ENCODE measurements at regions not wholly inside any gene's neighbourhood (a gene's known extent, or its start where the extent isn't known, plus 50 kb on each side); places are given as distances from the start of the nearest gene placed in this dataset.
A peak's percentile ranks its signal among the peaks of the same experiment; 100 is the strongest.

- no peak for TF ChIP-seq CTCF (IDR thresholded peaks at IDR 0.05; ENCODE audit: unreplicated experiment)
- peak; percentile 58 for DNase-seq (ENCODE audit: unreplicated experiment)
- Mint-ChIP-seq H3K36me3 (ENCODE audit: insufficient read depth, unreplicated experiment) (no peaks in the 10 kb centered on the region), H3K27me3 (ENCODE audit: insufficient read depth, unreplicated experiment) (no peaks in the 10 kb centered on the region), H3K9me3 (ENCODE audit: unreplicated experiment) (peaks cover 7% of the 10 kb centered on the region), H3K4me3 (ENCODE audit: unreplicated experiment) (no peak overlapping the region), H3K4me1 (ENCODE audit: insufficient read depth, unreplicated experiment) (no peaks in the 10 kb centered on the region), H3K27ac (ENCODE audit: low read depth, unreplicated experiment) (no peak overlapping the region)
- ChIA-PET CTCF (no interaction called here), POLR2A (interaction anchor here (0.7 to 1.2 kb wide), 4 partner anchors 8 to 40 kb away, joined by 3 read pairs; no protein-coding TSS in a partner anchor)
- intact Hi-C loops (cut with micrococcal nuclease) = no loop called here
- BruUV-seq (replicated peaks) = no TSS peak
Measured at GRCh38 chr3:89572261-89572660, 464.8 kb downstream of the EPHA3 start.

- POLR2A ChIA-PET = no interaction called here
Measured at GRCh38 chr3:89576417-89576816, 469.0 kb downstream of the EPHA3 start.

GRCh38 chr3:89577637-89578530, 470.5 kb downstream of the EPHA3 start:
- CTCF ChIA-PET = interaction anchor here (0.6 kb wide), 1 partner anchor 21 kb away, joined by 3 read pairs; no protein-coding TSS in a partner anchor
- Mint-ChIP-seq H3K27ac (ENCODE audit: low read depth, unreplicated experiment) (no peak overlapping the region), H3K27me3 (ENCODE audit: insufficient read depth, unreplicated experiment) (no peaks in the 10 kb centered on the region), H3K9me3 (ENCODE audit: unreplicated experiment) (no peaks in the 10 kb centered on the region), H3K4me3 (ENCODE audit: unreplicated experiment) (no peak overlapping the region), H3K36me3 (ENCODE audit: insufficient read depth, unreplicated experiment) (no peaks in the 10 kb centered on the region), H3K4me1 (ENCODE audit: insufficient read depth, unreplicated experiment) (no peaks in the 10 kb centered on the region)
- no peak for TF ChIP-seq CTCF (IDR thresholded peaks at IDR 0.05; ENCODE audit: unreplicated experiment)
- intact Hi-C loops (cut with micrococcal nuclease) = no loop called here
- POLR2A ChIA-PET = interaction anchor here (0.8 kb wide), 1 partner anchor 167 kb away, joined by 3 read pairs; no protein-coding TSS in a partner anchor
- DNase-seq (ENCODE audit: unreplicated experiment) = no peak
- no TSS peak for BruUV-seq (replicated peaks)

More at GRCh38 chr3:89576417-89576816, 469.0 kb downstream of the EPHA3 start:
- TF ChIP-seq CTCF (IDR thresholded peaks at IDR 0.05; ENCODE audit: unreplicated experiment) = no peak
- intact Hi-C loops (cut with micrococcal nuclease) = no loop called here
- Mint-ChIP-seq H3K9me3 (ENCODE audit: unreplicated experiment) (no peaks in the 10 kb centered on the region), H3K27me3 (ENCODE audit: insufficient read depth, unreplicated experiment) (no peaks in the 10 kb centered on the region), H3K36me3 (ENCODE audit: insufficient read depth, unreplicated experiment) (no peaks in the 10 kb centered on the region), H3K4me3 (ENCODE audit: unreplicated experiment) (no peak overlapping the region), H3K4me1 (ENCODE audit: insufficient read depth, unreplicated experiment) (no peaks in the 10 kb centered on the region), H3K27ac (ENCODE audit: low read depth, unreplicated experiment) (no peak overlapping the region)
- no TSS peak for BruUV-seq (replicated peaks)
- CTCF ChIA-PET = no interaction called here
- no peak for DNase-seq (ENCODE audit: unreplicated experiment)

- no TSS peak for BruUV-seq (replicated peaks)
- TF ChIP-seq CTCF (IDR thresholded peaks at IDR 0.05; ENCODE audit: unreplicated experiment) = no peak
- POLR2A ChIA-PET = no interaction called here
- H3K4me3 Mint-ChIP-seq (ENCODE audit: unreplicated experiment) = no peak overlapping the region
- no peaks in the 10 kb centered on the region for H3K4me1 Mint-ChIP-seq (ENCODE audit: insufficient read depth, unreplicated experiment)
- intact Hi-C loops (cut with micrococcal nuclease) = no loop called here
- H3K36me3 Mint-ChIP-seq (ENCODE audit: insufficient read depth, unreplicated experiment) = no peaks in the 10 kb centered on the region
- H3K27me3 Mint-ChIP-seq (ENCODE audit: insufficient read depth, unreplicated experiment) = no peaks in the 10 kb centered on the region
- no peak overlapping the region for H3K27ac Mint-ChIP-seq (ENCODE audit: low read depth, unreplicated experiment)
- no peaks in the 10 kb centered on the region for H3K9me3 Mint-ChIP-seq (ENCODE audit: unreplicated experiment)
- CTCF ChIA-PET = interaction anchor here (0.6 kb wide), 1 partner anchor 590 kb away, joined by 3 read pairs; no protein-coding TSS in a partner anchor
- no peak for DNase-seq (ENCODE audit: unreplicated experiment)
Measured at GRCh38 chr3:89580859-89581258, 473.4 kb downstream of the EPHA3 start.
